ENCODE measurements at regions not wholly inside any gene's neighbourhood (a gene's known extent, or its start where the extent isn't known, plus 50 kb on each side); places are given as distances from the start of the nearest gene placed in this dataset.

DNA sequence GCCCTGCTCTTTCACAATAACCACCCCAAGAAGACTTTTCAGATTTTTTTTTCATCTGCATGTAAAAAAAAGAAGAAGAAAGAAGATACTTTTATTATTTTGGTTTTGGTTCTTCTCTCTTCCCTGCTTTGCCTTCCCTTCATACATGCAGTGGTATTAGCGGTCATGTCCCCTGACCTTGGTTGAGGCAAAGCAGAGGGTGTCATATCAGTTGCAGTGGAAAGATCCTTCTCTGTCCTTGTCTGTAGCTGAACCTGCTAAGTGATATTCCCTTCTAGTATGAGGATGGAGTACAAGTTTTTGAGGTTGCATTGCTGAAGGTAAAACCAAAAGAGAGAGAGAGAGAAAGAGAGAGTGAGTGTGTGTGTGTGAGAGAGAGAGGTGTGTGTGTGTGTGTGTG, 345.7 kb downstream of the UTRN start:
- TF ChIP-seq TCF12 (IDR thresholded peaks at IDR 0.05; ENCODE audit: low read depth) (no peak), CREB1 (IDR thresholded peaks at IDR 0.05; ENCODE audit: low read depth) (no peak)

DNA sequence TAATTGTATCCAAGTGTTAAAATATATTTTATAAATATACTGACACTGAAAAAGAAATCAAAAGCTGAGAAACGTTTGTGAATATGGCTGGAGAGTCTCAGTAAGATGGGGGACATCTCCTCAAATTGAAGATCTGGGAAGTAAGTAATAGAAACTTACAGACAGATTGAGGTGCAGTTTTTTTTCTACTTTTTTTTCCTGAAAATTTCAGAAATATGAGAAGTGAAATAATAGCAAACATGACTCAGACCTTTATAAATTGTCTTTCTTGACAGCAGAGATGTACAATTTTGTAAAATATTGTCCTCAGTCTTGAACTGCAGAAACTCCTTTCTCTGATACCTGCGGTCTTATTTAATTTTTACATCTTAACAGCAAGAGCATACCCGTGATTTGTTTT, 347.1 kb downstream of the UTRN start:
- TF ChIP-seq MAX (IDR thresholded peaks at IDR 0.05) (no peak), FOXM1 (IDR thresholded peaks at IDR 0.05; ENCODE audit: borderline replicate concordance, low read depth) (no peak), NFIC (IDR thresholded peaks at IDR 0.05) (no peak), EGR1 (IDR thresholded peaks at IDR 0.05) (no peak), YY1 (IDR thresholded peaks at IDR 0.05; ENCODE audit: low read depth) (no peak), ZBTB7A (IDR thresholded peaks at IDR 0.05; ENCODE audit: low read depth) (no peak), RAD21 (IDR thresholded peaks at IDR 0.05; ENCODE audit: low read depth) (no peak), TCF12 (IDR thresholded peaks at IDR 0.05; ENCODE audit: low read depth) (no peak), CREB1 (IDR thresholded peaks at IDR 0.05; ENCODE audit: low read depth) (no peak), TAF1 (IDR thresholded peaks at IDR 0.05; ENCODE audit: low read depth) (no peak), REST (IDR thresholded peaks at IDR 0.05; ENCODE audit: low read depth) (no peak), EP300 (IDR thresholded peaks at IDR 0.05; ENCODE audit: borderline replicate concordance) (no peak), TEAD4 (IDR thresholded peaks at IDR 0.05) (no peak), CEBPB (IDR thresholded peaks at IDR 0.05) (no peak)
- TF ChIP-seq, protein P1, sequence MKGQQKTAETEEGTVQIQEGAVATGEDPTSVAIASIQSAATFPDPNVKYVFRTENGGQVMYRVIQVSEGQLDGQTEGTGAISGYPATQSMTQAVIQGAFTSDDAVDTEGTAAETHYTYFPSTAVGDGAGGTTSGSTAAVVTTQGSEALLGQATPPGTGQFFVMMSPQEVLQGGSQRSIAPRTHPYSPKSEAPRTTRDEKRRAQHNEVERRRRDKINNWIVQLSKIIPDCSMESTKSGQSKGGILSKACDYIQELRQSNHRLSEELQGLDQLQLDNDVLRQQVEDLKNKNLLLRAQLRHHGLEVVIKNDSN (IDR thresholded peaks at IDR 0.05), result no peak

- TF ChIP-seq CREB1 (IDR thresholded peaks at IDR 0.05; ENCODE audit: low read depth), result no peak
- TF ChIP-seq MAX (IDR thresholded peaks at IDR 0.05), result no peak
- no peak for TF ChIP-seq REST (IDR thresholded peaks at IDR 0.05; ENCODE audit: low read depth)
- TF ChIP-seq RAD21 (IDR thresholded peaks at IDR 0.05; ENCODE audit: low read depth), result no peak
- TF ChIP-seq CEBPB (IDR thresholded peaks at IDR 0.05), result no peak
- TF ChIP-seq YY1 (IDR thresholded peaks at IDR 0.05; ENCODE audit: low read depth), result no peak
- TF ChIP-seq, protein P1 (IDR thresholded peaks at IDR 0.05), result no peak
- TF ChIP-seq ZBTB7A (IDR thresholded peaks at IDR 0.05; ENCODE audit: low read depth), result no peak
- no peak for TF ChIP-seq FOXM1 (IDR thresholded peaks at IDR 0.05; ENCODE audit: borderline replicate concordance, low read depth)
- TF ChIP-seq TCF12 (IDR thresholded peaks at IDR 0.05; ENCODE audit: low read depth), result no peak
- TF ChIP-seq TEAD4 (IDR thresholded peaks at IDR 0.05), result no peak
- no peak for TF ChIP-seq EP300 (IDR thresholded peaks at IDR 0.05; ENCODE audit: borderline replicate concordance)
- no peak for TF ChIP-seq EGR1 (IDR thresholded peaks at IDR 0.05)
These were observed 348.8 kb downstream of the UTRN start for GRCh38 chr6:144633886-144634285.

DNA sequence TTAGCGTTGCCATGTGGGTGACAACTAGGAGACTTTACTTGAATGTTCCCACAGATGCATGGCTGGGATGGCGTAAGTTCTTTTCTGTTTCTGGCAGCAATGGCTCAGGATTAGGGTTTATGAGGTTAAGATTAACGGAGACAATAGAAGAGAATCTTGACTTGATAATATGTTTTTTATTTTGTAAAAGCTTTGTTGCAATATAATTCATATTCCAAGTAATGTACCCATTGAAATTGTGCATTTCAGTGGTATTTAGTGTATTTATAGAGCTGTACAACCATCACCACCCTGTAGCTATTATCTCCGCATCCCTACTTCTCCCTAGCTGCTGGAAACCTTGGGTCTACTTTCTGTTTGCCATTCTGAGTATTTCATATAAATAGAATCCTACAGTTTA, 349.2 kb downstream of the UTRN start:
- TF ChIP-seq TAF1 (IDR thresholded peaks at IDR 0.05; ENCODE audit: low read depth), result no peak
- no peak for TF ChIP-seq TCF12 (IDR thresholded peaks at IDR 0.05; ENCODE audit: low read depth)
- no peak for TF ChIP-seq MAX (IDR thresholded peaks at IDR 0.05)
- TF ChIP-seq CREB1 (IDR thresholded peaks at IDR 0.05; ENCODE audit: low read depth), result no peak
- TF ChIP-seq EGR1 (IDR thresholded peaks at IDR 0.05), result no peak
- TF ChIP-seq REST (IDR thresholded peaks at IDR 0.05; ENCODE audit: low read depth), result no peak
- TF ChIP-seq CEBPB (IDR thresholded peaks at IDR 0.05), result no peak
- no peak for TF ChIP-seq TEAD4 (IDR thresholded peaks at IDR 0.05)
- TF ChIP-seq ZBTB7A (IDR thresholded peaks at IDR 0.05; ENCODE audit: low read depth), result no peak
- TF ChIP-seq FOXM1 (IDR thresholded peaks at IDR 0.05; ENCODE audit: borderline replicate concordance, low read depth), result no peak

DNA sequence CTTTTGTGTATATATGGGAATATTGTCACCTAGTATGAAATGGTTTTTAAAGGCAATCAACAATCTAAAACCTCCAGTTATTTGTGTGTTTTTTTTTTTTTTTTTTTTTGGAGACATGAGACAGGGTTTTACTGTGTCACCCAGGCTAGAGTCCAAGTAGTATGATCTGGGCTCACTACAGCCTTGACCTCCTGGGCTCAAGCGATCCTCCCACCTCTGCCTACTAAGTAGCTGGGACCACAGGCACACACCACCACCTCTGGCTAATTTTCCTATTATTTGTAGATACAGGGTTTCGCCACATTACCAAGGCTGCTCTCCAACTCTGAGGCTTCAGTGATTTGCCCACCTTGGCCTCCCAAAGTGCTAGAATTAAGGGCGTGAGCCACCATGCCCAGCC, 349.9 kb downstream of the UTRN start:
- TF ChIP-seq EGR1 (IDR thresholded peaks at IDR 0.05), result no peak
- TF ChIP-seq NFIC (IDR thresholded peaks at IDR 0.05), result no peak
- no peak for TF ChIP-seq TEAD4 (IDR thresholded peaks at IDR 0.05)
- TF ChIP-seq MAX (IDR thresholded peaks at IDR 0.05), result no peak
- TF ChIP-seq FOXM1 (IDR thresholded peaks at IDR 0.05; ENCODE audit: borderline replicate concordance, low read depth), result no peak
- no peak for TF ChIP-seq TAF1 (IDR thresholded peaks at IDR 0.05; ENCODE audit: low read depth)
- TF ChIP-seq CEBPB (IDR thresholded peaks at IDR 0.05), result no peak
- no peak for TF ChIP-seq REST (IDR thresholded peaks at IDR 0.05; ENCODE audit: low read depth)
- no peak for TF ChIP-seq RAD21 (IDR thresholded peaks at IDR 0.05; ENCODE audit: low read depth)
